Endometrial microvascular endothelial cells (primary cell): ENCODE measurements at regions not wholly inside any gene's neighbourhood (a gene's known extent, or its start where the extent isn't known, plus 50 kb on each side); places are given as distances from the start of the nearest gene placed in this dataset.
"Not testable (repeated sequence)": the region's sequence is repeated elsewhere in the genome, so short reads cannot be mapped to it uniquely, and the experiment has no call there.

ENCODE experiments used
- in situ Hi-C: cut with HindIII; loops from 2 replicates; pipeline ENCODE4 v1.10.0; 2017; ENCODE audit warnings: low sequenced_read_pairs, low pct_unique_long_range_greater_than_20kb; ENCODE audit errors: inconsistent ontology term

DNA sequence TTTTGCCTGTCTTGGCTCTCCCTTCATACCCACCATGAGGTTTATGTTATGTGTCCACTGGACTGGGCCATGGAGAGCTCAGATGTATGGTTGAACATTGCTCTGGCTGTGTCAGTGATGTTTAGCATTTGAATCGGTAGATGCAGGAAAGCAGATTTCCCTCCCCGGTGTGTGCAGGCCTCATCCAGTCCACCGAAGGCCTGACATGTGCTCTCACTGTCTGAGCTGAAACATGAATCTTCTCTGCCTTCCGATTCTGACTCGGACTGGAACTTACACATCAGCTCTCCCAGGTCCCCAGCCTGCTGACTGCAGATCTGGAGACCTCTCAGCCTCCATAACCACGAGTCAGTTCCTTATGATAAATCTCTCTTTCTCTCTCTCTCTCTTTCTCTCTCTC is 72.4 kb upstream of the SLC66A3 start:
- in situ Hi-C loops, result no loop called here

DNA sequence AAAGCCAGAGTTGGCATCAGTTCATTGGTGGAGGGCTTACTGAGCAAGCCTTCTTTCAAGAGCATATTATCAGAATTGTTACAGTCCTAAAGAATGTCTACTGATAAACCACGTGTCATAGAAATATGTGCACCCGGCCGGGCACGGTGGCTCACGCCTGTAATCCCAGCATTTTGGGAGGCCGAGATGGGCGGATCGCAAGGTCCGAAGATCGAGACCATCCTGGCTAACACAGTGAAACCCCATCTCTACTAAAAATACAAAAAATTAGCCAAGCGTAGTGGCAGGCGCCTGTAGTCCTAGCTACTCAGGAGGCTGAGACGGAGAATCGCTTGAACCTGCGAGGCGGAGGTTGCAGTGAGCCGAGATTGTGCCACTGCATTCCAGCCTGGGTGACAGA is 66.4 kb upstream of the SLC66A3 start:
- in situ Hi-C loops, result not testable (repeated sequence)

DNA sequence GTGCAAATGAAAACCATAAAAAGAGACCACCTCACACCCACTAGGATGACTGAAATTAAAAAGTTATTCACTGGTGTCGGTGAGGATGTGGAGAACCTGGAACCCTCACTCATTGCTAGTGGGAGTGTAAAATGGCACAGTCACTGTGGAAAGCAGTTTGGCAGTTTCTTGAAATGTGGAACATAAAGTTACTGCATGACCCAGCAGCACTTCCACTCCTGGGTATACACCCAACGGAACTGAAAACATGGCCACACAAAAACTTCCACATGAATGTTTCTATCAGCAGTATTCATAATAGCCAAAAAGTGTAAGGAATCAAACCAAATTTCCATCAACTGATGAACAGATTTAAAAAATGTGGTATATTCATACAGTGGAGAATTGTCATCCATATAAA is 65.1 kb upstream of the SLC66A3 start:
- in situ Hi-C loops, result no loop called here

DNA sequence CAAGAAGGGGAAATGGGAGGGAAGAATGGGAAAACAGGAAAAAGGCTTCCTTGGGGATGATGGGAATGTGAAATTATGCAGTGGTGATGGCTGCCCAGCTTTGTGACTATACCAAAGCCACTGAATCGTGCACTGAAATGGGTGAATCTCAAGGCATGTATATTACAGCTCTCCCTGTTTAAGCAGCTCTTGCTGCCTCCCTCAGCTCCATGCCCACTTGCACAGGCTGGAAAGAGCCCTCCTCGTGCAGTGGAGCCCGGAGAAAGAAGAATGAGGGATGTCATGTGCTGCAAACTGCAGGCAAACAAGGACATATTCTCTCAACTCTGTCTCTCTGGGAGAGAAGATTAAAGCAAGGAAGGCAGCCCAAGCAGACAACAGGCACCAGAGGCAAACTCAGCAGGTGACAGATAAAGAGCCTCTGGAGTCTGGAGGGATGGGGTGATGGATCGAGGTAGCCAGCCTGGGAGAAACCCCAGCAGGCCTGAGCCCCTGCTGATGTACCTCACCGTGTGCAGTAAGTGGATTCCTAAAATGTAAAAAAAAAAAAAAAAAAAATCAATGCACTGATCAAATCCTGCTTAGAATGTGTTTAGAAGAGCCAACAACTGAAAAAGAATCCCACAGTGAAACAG is 62.4 kb upstream of the SLC66A3 start:
- in situ Hi-C loops, result no loop called here

DNA sequence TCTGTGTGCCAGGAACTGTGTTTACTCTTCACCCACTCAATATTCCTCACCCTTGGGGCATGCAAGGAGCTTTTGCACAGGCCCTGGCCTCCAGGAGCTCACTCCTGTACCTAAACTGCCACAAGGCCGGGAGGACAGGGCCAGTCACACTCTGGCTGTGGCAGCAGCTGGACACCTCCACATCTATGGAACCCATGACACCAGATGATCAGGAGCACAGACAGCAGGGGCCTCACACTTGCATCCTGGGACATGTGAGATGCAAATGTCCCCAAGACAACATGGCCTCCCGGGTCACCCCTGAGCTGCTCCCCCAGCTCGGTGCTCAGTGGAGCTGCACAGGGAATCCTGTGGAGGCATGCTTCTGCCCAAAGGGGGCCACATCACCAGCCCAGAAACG is 61.8 kb upstream of the SLC66A3 start:
- in situ Hi-C loops, result no loop called here

DNA sequence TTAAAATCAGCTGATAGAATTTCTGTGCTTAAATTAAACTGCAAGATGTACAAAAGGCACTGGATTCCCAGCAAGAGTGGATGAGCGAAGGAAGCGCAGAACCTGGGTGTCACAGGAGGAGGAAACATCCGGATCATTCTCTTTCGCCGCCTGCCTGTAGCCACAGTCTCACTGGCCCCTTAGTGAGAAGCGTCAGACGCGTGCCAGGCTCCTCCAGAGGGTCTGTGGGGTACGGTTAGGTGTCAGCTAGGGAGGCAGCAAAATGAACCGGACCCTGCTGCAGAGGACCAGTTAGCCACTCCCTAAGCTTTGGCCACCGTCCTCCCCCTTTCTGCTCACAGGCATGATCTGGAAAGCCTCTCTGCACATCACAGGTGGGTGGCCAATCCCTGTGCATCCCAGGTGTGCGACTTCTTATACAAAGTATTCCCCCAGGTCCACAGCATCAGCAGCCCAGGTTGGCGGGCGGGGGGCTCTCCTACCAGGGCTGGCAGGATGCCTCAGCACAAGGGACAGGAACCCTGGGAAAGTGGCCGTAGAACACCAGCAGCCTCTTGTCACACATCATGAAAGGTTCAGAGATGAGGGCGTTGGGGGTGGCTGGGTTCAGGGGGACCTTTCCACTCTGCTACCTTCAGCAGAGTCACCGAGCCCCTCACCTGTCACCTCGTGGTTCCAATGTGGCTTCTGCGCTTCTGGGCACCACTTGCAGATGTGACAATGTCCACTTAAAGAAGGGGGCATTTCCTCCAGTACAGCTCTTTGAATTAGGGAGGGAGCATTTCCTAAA is 61.1 kb upstream of the SLC66A3 start:
- in situ Hi-C loops, result no loop called here

DNA sequence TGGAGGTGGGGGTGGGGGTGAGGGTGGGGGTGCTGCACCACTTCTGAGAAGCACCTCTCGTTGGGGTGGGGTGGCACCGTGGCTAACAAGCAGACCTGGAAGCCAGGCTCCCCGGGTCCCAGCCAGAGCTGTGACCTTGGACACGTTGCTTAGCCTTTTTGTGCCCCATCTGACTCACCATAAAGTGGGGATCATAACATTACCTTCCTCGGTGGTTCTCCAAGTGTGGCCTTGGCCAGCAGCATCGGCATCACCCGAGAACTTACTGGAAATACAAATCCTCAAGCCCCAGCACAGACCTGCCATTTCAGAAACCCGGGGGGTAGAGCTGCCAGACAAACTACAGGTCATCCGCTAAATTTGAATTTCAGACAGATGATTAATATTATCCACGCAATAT is 58.7 kb upstream of the SLC66A3 start:
- in situ Hi-C loops, result no loop called here

DNA sequence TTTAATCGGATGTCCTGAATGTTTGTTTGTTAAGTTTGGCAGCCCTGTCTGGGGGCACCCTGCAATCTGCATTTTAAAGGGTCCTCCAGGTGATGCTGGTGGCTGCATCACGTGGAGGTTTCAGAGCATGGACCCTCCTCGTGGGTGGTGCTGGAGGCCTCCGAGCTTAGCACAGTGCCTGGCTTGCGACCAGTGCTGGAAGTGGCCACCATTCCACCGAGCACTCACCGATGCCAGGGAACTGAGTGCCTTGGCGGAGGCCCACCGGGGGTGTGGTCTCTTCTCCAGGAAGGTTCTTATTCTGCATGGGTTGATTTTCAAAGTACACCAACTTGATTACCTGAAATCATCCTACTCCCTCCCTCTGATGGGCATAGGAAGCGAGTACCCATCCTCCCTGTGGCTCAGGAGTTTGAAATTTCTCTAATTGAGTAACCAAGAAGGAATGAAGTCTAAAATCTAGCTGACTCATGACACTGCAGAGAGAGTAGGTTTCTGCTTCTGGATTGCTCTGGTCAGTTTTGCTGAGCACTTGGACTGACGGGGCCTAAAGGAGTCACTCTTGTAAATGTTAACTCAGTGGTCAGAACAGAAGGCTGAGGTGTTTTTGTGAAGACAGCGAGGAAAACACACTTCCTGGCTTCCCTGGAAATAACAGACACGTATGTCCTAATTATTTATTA is 58.1 kb upstream of the SLC66A3 start:
- in situ Hi-C loops, result no loop called here

DNA sequence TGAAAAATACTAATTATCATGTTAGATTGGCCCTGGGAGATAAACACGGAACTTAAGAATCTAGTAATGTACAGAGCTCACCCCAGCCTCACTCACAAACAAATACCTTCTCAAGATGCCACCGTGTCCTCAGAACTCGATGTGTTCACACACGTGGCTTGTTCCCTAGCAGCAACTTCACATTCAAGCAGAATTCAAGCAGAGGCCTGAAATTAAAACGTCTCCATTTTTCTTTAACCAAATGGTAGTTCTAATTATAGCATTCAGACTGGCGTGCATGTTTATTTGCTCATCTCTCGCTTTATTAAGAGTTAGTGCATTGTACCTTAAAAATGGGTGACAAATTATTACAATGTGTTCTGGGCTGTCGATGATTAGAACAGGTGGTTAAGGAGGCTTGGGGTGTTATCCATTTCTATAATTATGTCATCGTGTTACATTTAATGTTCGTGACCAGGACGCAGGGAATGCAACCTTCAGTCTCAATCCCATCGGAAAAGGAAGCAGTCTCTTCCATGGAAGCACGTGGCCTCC is 57.3 kb upstream of the SLC66A3 start:
- in situ Hi-C loops, result no loop called here

DNA sequence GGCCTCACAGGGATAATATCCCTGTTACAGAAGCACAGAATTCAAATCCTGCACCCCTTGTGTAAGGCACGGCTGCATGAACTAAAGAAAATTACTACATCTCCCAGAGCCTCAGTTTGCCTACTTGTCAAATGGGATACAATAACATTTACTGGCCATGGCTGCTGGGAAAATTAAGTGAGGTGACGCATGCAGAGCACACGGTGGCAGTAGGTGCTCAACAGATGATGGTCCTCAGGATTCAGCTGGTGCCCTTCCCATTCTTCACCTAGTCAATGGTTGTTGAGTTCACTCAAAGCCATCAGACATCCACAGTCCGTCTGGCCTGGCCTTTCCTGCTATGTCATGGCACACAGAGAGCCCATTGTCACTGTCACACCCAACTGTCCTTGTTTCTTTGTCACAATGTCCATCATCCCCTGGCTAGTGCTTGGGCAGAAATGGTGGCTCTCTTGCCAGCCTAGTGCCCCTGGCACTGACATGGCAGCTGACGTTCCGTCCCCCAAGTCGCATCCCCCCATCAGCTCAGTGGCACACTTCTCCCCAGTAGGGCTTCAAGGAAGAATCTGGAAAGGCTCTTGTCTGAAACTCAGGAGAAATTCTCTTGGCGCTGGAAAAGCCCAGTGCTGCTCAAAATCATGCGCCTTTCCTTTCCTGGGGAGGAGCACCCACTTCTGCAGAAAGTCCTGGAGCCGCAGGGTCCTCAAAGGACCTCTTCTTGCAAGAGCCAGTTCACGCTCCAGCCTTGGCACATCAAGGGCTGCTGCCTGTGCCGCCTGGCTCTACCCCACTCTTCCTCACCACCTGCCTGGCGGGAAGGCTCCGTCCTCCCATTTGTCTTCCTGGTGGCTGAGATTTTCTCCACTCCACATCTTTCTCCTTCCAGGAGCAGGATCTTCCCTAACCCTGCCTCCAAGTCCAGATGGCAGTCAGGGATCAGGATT is 55.9 kb upstream of the SLC66A3 start:
- in situ Hi-C loops, result no loop called here

DNA sequence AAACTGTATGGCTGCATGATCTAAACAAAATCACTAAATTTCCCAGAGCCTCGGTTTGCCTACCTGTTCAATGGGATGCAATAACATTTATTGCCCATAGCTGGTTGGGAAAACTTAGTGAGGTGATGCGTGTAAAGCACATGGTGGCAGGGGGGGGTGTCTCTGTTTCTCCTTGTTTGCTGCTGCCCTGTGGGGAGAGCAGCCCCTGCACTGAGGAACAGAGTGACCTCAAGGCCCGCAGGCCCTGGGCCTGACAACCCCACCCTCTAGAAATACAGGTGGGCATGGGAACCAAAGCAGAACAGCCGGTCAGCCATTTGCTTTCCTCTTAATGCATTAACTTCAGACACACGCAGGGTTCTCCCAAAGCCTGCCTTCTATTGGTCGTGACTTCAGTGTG is 55.1 kb upstream of the SLC66A3 start:
- in situ Hi-C loops, result no loop called here

DNA sequence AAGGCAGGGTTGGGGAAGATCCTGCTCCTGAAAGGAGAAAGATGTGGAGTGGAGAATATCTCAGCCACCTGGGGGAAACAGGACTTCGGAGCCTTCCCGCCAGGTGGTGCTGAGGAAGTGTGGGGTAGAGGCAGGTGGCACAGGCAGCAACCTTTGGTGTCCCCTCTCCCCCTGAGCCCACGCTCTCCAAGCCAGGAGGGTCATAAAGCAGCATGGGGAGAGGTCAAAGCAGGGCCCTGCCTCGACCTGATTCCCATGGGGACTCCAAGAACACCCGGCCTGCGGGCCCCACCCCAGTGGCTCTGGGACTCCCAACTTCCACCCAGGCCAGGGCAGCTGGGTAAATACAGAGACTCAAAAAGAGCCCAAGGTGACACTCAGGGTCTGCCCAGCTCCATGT is 54.3 kb upstream of the SLC66A3 start:
- in situ Hi-C loops, result no loop called here

DNA sequence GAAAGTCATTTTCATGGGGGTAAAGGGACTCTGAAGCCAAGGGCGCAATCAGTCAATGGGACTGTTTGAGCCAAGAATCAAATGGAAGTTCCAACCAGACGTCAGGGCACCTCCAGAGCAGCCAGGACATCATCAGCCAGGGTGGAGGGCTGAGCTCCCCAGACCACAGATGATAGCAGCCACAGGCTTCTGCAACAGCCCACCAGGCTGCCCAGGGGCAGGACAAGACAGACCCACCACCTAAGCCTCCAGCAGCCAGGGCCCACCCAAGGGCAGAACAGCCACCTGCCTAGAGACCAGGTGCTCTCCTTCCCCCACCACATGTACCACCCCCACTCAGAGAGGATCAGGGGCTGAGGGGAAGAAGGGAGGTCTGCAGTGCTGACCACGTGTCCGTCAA is 53.8 kb upstream of the SLC66A3 start:
- in situ Hi-C loops, result no loop called here

DNA sequence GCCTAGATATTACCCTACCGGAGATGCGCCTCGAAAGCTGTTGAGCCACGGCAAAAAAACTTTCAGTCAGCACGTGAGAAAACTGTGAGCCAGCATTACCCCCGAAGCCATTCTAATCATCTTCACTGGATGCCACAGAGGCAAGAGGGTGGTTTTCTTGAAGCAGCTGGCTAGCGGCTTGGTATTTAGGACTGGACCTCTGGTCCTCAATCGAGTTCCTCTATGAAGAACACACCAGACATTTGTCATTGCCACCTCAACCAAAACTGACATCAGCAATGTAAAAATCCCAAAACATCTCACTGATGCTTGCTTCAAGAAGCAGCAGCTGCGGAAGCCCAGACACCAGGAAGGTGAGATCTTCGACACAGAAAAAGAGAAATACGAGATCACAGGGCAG is 52.8 kb upstream of the SLC66A3 start:
- in situ Hi-C loops, result no loop called here

DNA sequence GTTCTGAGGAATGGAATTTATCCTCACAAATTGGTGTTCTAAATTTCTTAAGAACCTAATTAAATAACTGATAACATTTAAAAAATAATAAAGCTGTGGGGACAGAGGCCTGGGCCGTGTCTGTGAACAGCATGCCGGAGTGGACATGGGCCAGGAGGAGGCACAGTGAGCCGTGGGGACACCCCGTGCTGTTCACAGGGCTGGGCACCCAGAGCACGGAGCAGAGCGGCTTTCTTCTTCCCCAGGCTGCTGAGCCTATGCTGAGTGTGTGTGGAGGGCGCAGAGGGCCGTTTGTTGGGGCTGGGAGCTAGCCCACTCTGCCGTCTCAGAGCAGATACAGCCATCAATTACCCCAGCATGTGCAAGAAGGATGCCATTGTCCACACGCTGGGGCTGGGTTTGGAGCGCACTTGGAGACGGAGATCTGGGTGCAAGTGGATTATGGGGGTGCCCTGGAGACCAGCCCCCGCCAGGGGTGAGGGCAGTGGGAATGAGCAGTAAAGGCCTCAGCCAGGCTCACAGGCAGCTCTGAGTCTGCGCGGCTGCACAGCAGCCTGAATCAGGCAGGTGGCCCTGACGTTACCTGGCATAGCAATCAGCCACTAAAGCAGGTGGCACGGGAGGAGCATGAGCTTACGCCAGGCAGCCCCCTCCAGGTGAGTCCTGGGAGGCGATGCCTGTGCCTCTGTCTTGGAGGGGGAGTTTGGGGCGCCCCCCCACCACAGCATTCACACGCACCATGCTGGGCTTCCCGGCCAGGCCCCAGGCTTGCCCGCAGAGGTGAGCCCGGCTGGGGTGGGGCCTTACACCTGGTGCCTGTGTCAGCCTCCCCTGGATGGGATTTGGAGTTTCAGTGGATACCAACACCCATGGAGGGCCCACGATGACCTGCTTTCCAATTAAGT is 52.1 kb upstream of the SLC66A3 start:
- in situ Hi-C loops, result no loop called here

DNA sequence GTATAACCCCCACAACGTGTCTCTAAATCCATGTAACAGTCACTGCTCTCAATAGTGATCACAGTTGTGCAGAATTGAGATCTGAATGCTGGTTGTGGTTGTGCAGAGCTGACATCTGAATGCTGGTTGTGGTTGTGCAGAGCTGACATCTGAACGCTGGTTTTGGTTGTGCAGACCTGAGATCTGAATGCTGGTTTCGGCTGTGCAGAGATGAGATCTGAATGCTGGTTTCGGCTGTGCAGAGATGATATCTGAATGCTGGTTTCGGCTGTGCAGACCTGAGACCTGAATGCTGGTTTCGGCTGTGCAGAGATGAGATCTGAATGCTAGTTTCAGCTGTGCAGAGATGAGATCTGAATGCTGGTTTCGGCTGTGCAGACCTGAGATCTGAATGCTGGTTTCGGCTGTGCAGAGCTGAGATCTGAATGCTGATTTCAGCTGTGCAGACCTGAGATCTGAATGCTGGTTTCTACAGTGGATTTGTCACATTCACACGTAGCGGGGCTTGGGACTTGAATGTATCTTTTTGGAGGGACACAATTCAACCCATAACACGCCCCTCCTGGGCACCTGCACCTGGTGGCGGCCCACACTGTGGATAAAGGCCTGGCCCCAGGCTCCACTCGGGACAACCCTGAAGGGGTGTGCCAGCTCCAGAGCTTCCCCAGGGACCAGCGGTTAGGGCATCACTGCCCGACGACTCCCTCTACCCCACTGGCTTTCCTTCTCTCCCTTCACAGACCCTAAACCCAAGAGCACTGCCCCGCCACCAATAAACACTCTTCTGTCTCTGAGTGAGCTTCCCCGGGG is 51.1 kb upstream of the SLC66A3 start:
- in situ Hi-C loops, result no loop called here
